ENCODE measurements at regions not wholly inside any gene's neighbourhood (a gene's known extent, or its start where the extent isn't known, plus 50 kb on each side); places are given as distances from the start of the nearest gene placed in this dataset.

DNA sequence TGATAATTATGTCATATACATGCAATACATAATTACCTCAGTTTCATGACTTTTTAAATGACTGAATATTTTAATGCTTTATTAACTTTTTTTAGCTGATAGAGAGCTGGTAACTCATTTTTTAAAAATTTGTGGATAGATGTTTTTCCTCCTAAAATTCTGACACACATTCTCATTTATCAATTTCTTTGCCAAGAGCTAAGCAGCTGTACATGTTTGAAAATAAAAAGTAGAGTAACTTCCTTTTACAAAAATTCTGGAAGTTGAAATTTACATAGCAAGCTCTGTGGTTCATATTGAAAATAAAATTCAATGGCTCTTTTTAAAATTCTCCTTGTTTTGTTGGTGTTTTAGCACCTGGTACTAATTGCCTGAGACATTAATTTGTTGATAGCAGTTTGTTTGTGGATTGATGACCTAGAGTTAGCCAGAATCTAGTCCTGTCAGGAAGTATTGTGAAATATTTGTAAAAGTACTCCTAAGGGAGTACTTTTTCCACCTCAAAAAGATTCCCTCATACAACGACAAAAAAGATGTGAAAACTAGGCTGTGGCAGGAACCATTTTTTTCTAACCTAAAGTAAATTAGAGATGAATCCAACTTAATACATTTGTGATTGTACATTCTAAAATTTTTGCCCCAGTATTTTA, 621.8 kb downstream of the BCKDHB start:
- WGBS, result 15% methylated on average over 1 of the region's 1 CpG
- H3K27ac ChIP-seq (ENCODE audit: low read depth in 1 of 2, low read length in 2 of 2), result no peak overlapping the region
- H3K4me1 ChIP-seq (ENCODE audit: control insufficient read depth in 4 of 4, insufficient read depth in 4 of 4, low read length in 3 of 4), result no peaks in the 10 kb centered on the region
- H3K4me3 ChIP-seq (ENCODE audit: low read depth in 1 of 3, low read length in 3 of 3), result no peak overlapping the region
- H3K9me3 ChIP-seq (ENCODE audit: control insufficient read depth in 4 of 4, low read length in 3 of 4), result no peaks in the 10 kb centered on the region
- TF ChIP-seq RAD21 (IDR thresholded peaks at IDR 0.05), result no peak
- no peak for TF ChIP-seq ZBTB33 (IDR thresholded peaks at IDR 0.05)
- no peak for TF ChIP-seq EGR1 (IDR thresholded peaks at IDR 0.05; ENCODE audit: low read depth in 2 of 2)
- TF ChIP-seq JUND (IDR thresholded peaks at IDR 0.05), result no peak
- TF ChIP-seq REST (IDR thresholded peaks at IDR 0.05), result no peak
- TF ChIP-seq ATF3 (IDR thresholded peaks at IDR 0.05), result no peak
- TF ChIP-seq NR2F2 (IDR thresholded peaks at IDR 0.05), result no peak
- no peak for TF ChIP-seq TAF1 (conservative IDR thresholded peaks at IDR 0.05)
- TF ChIP-seq CTCF (IDR thresholded peaks at IDR 0.05; ENCODE audit: low read depth, low read length, missing input control), result no peak
- no peak overlapping the region for H3K9ac ChIP-seq (ENCODE audit: low read depth in 1 of 2, low read length in 2 of 2)
- H3K27me3 ChIP-seq (ENCODE audit: control insufficient read depth in 4 of 4, insufficient read depth in 4 of 4, low read length in 3 of 4), result peaks cover 0 to 2% (median 0%) of the 10 kb centered on the region in 4 donors
- no peak for DNase-seq (ENCODE audit: low spot score)
- H3K36me3 ChIP-seq (ENCODE audit: control insufficient read depth in 4 of 4, insufficient read depth in 3 of 4, low read depth in 1 of 4, low read length in 3 of 4), result no peaks in the 10 kb centered on the region

GRCh38 chr6:80725156-80725930, 618.9 kb downstream of the BCKDHB start:
- TF ChIP-seq ATF3 (IDR thresholded peaks at IDR 0.05) (no peak), FOXA2 (IDR thresholded peaks at IDR 0.05) (no peak), SP1 (IDR thresholded peaks at IDR 0.05) (no peak), TAF1 (conservative IDR thresholded peaks at IDR 0.05) (no peak), NR2F2 (IDR thresholded peaks at IDR 0.05) (no peak), CTCF (IDR thresholded peaks at IDR 0.05; ENCODE audit: low read depth, low read length, missing input control) (no peak)
- TF ChIP-seq, protein P1, sequence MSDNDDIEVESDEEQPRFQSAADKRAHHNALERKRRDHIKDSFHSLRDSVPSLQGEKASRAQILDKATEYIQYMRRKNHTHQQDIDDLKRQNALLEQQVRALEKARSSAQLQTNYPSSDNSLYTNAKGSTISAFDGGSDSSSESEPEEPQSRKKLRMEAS (IDR thresholded peaks at IDR 0.05), result no peak
- Histone ChIP-seq H3K27me3 (ENCODE audit: control insufficient read depth in 4 of 4, insufficient read depth in 4 of 4, low read length in 3 of 4) (peaks cover 0 to 2% (median 0%) of the 10 kb centered on the region in 4 donors), H3K4me1 (ENCODE audit: control insufficient read depth in 4 of 4, insufficient read depth in 4 of 4, low read length in 3 of 4) (no peaks in the 10 kb centered on the region), H3K9ac (ENCODE audit: low read depth in 1 of 2, low read length in 2 of 2) (no peak overlapping the region), H3K9me3 (ENCODE audit: control insufficient read depth in 4 of 4, low read length in 3 of 4) (peaks cover 0 to 1% (median 0%) of the 10 kb centered on the region in 4 donors), H3K4me3 (ENCODE audit: low read depth in 1 of 3, low read length in 3 of 3) (no peak overlapping the region), H3K36me3 (ENCODE audit: control insufficient read depth in 4 of 4, insufficient read depth in 3 of 4, low read depth in 1 of 4, low read length in 3 of 4) (no peaks in the 10 kb centered on the region), H3K27ac (ENCODE audit: low read depth in 1 of 2, low read length in 2 of 2) (no peak overlapping the region)
- 48% methylated on average over 5 of the region's 5 CpGs for WGBS
- DNase-seq (ENCODE audit: low spot score), result no peak
